Lower leg skin (tissue), 3 donors: ENCODE measurements at regions not wholly inside any gene's neighbourhood (a gene's known extent, or its start where the extent isn't known, plus 50 kb on each side); places are given as distances from the start of the nearest gene placed in this dataset.

Experiments
- POLR2A ChIP-seq, 2 donors: fragments of 450-650 bp; IDR thresholded peaks; one replicate each; pipeline ENCODE4 v1.6.1; 2016 to 2017; ENCODE audit warnings: antibody characterized with exemption in 2 of 2, mild to moderate bottlenecking in 1 of 2, moderate library complexity in 1 of 2
- TF ChIP-seq, protein P1 (sequence below), 3 donors: fragments of 450-650 bp; IDR thresholded peaks; one replicate each; pipeline ENCODE4 v1.5.1; 2016; ENCODE audit warnings: antibody characterized with exemption in 3 of 3, mild to moderate bottlenecking in 3 of 3, moderate library complexity in 2 of 3

DNA sequence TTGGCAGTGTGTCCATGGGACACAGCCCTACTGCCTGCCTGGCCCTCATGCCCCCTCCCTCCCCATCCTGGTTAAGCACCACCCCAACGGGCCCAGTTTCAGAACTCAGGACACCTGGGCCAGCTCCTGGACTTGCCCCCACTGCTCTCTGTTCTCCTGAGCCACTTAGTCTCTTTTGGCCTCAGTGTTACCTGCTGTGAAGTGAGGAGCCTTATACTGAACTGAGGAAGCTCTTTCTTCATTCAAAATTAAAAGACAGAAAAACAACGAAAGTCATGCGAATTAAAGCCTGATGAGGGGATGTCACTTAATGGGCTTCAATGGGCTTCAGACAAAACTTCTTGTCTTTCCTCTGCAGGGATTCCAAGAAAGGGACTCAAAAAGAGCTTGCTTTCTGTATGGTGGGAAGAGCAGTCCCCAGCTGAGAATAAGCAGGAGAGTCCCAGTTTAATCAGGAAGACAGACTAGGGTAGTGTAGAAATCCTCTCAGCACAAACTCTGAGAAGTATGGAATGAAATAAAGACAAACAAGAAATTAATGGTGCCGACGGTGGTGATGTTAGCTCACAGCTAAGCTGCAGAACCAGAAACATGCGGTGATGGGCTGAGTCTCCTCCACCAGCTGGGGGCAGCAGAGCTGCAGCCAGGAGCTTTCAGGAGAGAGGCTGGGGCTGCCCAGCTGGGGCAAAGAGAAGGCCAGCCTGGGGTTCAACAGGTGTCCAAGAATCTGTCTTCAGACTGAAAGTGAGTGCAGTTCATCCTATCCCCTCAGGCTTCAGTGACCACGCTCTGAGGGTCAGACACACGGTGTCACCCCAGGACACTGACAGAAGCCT, 101.0 kb downstream of the GGTLC2 start:
- TF ChIP-seq, protein P1, sequence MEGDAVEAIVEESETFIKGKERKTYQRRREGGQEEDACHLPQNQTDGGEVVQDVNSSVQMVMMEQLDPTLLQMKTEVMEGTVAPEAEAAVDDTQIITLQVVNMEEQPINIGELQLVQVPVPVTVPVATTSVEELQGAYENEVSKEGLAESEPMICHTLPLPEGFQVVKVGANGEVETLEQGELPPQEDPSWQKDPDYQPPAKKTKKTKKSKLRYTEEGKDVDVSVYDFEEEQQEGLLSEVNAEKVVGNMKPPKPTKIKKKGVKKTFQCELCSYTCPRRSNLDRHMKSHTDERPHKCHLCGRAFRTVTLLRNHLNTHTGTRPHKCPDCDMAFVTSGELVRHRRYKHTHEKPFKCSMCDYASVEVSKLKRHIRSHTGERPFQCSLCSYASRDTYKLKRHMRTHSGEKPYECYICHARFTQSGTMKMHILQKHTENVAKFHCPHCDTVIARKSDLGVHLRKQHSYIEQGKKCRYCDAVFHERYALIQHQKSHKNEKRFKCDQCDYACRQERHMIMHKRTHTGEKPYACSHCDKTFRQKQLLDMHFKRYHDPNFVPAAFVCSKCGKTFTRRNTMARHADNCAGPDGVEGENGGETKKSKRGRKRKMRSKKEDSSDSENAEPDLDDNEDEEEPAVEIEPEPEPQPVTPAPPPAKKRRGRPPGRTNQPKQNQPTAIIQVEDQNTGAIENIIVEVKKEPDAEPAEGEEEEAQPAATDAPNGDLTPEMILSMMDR (IDR thresholded peaks at IDR 0.05): no peak
- no peak for TF ChIP-seq POLR2A (IDR thresholded peaks at IDR 0.05)
